A549 (cell line): ENCODE measurements at regions not wholly inside any gene's neighbourhood (a gene's known extent, or its start where the extent isn't known, plus 50 kb on each side); places are given as distances from the start of the nearest gene placed in this dataset.

ENCODE experiments used
- ATAC-seq, 2 experiments: fragments of 200-7000 bp in 1 of 2; fragments of >200 bp in 1 of 2; cut with Nextera tagmentation in 1 of 2; cut with Tn5 transposase in 1 of 2; 3 replicates each; pipeline versions ENCODE4 v1.8.0 to v1.9.1; 2018 to 2020; ENCODE audit warnings: mild to moderate bottlenecking in 1 of 2, moderate library complexity in 1 of 2
- CTCF ChIA-PET: fragments of 300-600 bp; sonication (Branson Sonifier 250); formaldehyde crosslinking; extraction: SDS; loops from one replicate; lab custom pipeline; 2021; ENCODE audit warnings: antibody characterized with exemption, inconsistent platforms; lab: Yijun Ruan, JAX
- POLR2A ChIA-PET: fragments of 350-600 bp; formaldehyde crosslinking; extraction: SDS; loops from one replicate; lab custom pipeline; 2021; ENCODE audit warnings: antibody characterized with exemption, inconsistent platforms; lab: Yijun Ruan, JAX
- DNase-seq, 2 experiments: peaks; one replicate each; pipeline versions ENCODE4 v3.0.0 to v3.0.0-alpha.2; 2011 to 2016; ENCODE audit warnings: low read depth in 1 of 2, low spot score in 1 of 2
- FAIRE-seq: peaks from 2 replicates; lab custom pipeline; 2011; peaks lifted over from hg19 to GRCh38; lab: Jason Lieb, UNC
- H3K27ac ChIP-seq, 2 experiments: fragments of >200 bp; sonication (Bioruptor Twin); formaldehyde crosslinking; 3 replicates each; pipeline ENCODE4 v1.5.1; 2016 to 2017
- H3K4me1 ChIP-seq: fragments of >200 bp; sonication (Bioruptor Twin); formaldehyde crosslinking; 3 replicates; pipeline ENCODE4 v1.6.1; 2016
- H3K4me2 ChIP-seq: fragments of >200 bp; sonication (Bioruptor Twin); formaldehyde crosslinking; 3 replicates; pipeline ENCODE4 v1.6.1; 2016
- H3K4me3 ChIP-seq: fragments of >200 bp; sonication (Bioruptor Twin); formaldehyde crosslinking; 3 replicates; pipeline ENCODE4 v1.5.1; 2016
- H3K9me3 ChIP-seq: fragments of >200 bp; sonication (Bioruptor Twin); formaldehyde crosslinking; 3 replicates; pipeline ENCODE4 v1.6.1; 2016
- BHLHE40 ChIP-seq: IDR thresholded peaks from 2 replicates; pipeline ENCODE4 v1.6.1; 2012; ENCODE audit warnings: low read depth, low read length, inconsistent platforms
- CBX2 ChIP-seq: fragments of 200-600 bp; sonication (generic); IDR thresholded peaks from 2 replicates; pipeline ENCODE4 v1.6.1; 2016; ENCODE audit warnings: low read depth, mild to moderate bottlenecking, borderline replicate concordance
- CEBPB ChIP-seq, 2 experiments: fragments of >200 bp in 1 of 2; sonication (Bioruptor Twin) in 1 of 2; formaldehyde crosslinking in 1 of 2; IDR thresholded peaks; 2 replicates each; pipeline ENCODE4 v1.6.1; 2012 to 2016
- CHD2 ChIP-seq: fragments of 150-350 bp; IDR thresholded peaks from 2 replicates; pipeline ENCODE4 v1.6.1; 2014; ENCODE audit warnings: low read length; ENCODE audit not compliant: partially characterized antibody
- CHD4 ChIP-seq: fragments of 200-600 bp; sonication (generic); IDR thresholded peaks from 2 replicates; pipeline ENCODE4 v1.6.1; 2016; ENCODE audit warnings: antibody characterized with exemption, mild to moderate bottlenecking, borderline replicate concordance
- EHF ChIP-seq: fragments of 250-450 bp; sonication (Bioruptor Pico); IDR thresholded peaks from 2 replicates; pipeline ENCODE4 v1.5.0; 2020; ENCODE audit warnings: mild to moderate bottlenecking
- EP300 ChIP-seq, 2 experiments: fragments of >200 bp; sonication (Bioruptor Twin); formaldehyde crosslinking; IDR thresholded peaks; 2 replicates in 1 of 2; 3 replicates in 1 of 2; pipeline ENCODE4 v1.6.1; 2016 to 2017
- FOSB ChIP-seq: fragments of 250-450 bp; sonication (Bioruptor Pico); IDR thresholded peaks from 2 replicates; pipeline ENCODE4 v1.5.0; 2020; ENCODE audit warnings: mild to moderate bottlenecking, moderate library complexity
- FOXS1 ChIP-seq: fragments of 250-450 bp; sonication (Bioruptor Pico); IDR thresholded peaks from 2 replicates; pipeline ENCODE4 v1.5.0; 2020; ENCODE audit warnings: mild to moderate bottlenecking, moderate library complexity
- HDAC2 ChIP-seq: fragments of 200-600 bp; sonication (generic); IDR thresholded peaks from 2 replicates; pipeline ENCODE4 v1.6.1; 2016
- HEYL ChIP-seq: fragments of 250-450 bp; sonication (Bioruptor Pico); IDR thresholded peaks from 2 replicates; pipeline ENCODE4 v1.8.0; 2021; ENCODE audit warnings: mild to moderate bottlenecking, moderate library complexity
- HOXA7 ChIP-seq: fragments of 250-450 bp; sonication (Bioruptor Pico); IDR thresholded peaks from 2 replicates; pipeline ENCODE4 v1.5.0; 2020; ENCODE audit warnings: mild to moderate bottlenecking, moderate library complexity
- HOXB13 ChIP-seq: fragments of 250-450 bp; sonication (Bioruptor Pico); IDR thresholded peaks from 2 replicates; pipeline ENCODE4 v1.5.0; 2020; ENCODE audit warnings: low read depth, mild to moderate bottlenecking, moderate library complexity
- HOXB5 ChIP-seq: fragments of 250-450 bp; sonication (Bioruptor Pico); IDR thresholded peaks from 2 replicates; pipeline ENCODE4 v1.5.0; 2020; ENCODE audit warnings: mild to moderate bottlenecking, moderate library complexity
- JUN ChIP-seq, 2 experiments: fragments of >200 bp; sonication (Bioruptor Twin); formaldehyde crosslinking; IDR thresholded peaks; 2 replicates in 1 of 2; 3 replicates in 1 of 2; pipeline ENCODE4 v1.6.1; 2016 to 2017
- JUNB ChIP-seq: fragments of >200 bp; sonication (Bioruptor Twin); formaldehyde crosslinking; IDR thresholded peaks from 2 replicates; pipeline ENCODE4 v1.6.1; 2016
- MAFK ChIP-seq: fragments of 450-650 bp; IDR thresholded peaks from 2 replicates; pipeline ENCODE4 v1.6.1; 2014; ENCODE audit not compliant: partially characterized antibody
- MYC ChIP-seq: IDR thresholded peaks from 2 replicates; pipeline ENCODE4 v1.6.1; 2012; ENCODE audit warnings: mild to moderate bottlenecking, inconsistent platforms, low read length, improper control_type of control experiment, borderline replicate concordance
- NPAS2 ChIP-seq: fragments of 250-450 bp; sonication (Bioruptor Pico); IDR thresholded peaks from 2 replicates; pipeline ENCODE4 v1.8.0; 2022; ENCODE audit warnings: mild to moderate bottlenecking, moderate library complexity, borderline replicate concordance
- NR3C1 ChIP-seq: fragments of >200 bp; sonication (Bioruptor Twin); formaldehyde crosslinking; IDR thresholded peaks from 3 replicates; pipeline ENCODE4 v1.6.1; 2017
- PHF8 ChIP-seq: fragments of 200-600 bp; sonication (generic); IDR thresholded peaks from 2 replicates; pipeline ENCODE4 v1.6.1; 2016; ENCODE audit warnings: low read depth, mild to moderate bottlenecking, antibody characterized with exemption, moderate library complexity, borderline replicate concordance
- POLR2AphosphoS2 ChIP-seq: conservative IDR thresholded peaks from 2 replicates; pipeline ENCODE4 v1.6.1; 2012; ENCODE audit warnings: low read length, improper control_type of control experiment, inconsistent platforms
- RAD21 ChIP-seq, 2 experiments: fragments of >200 bp in 1 of 2; sonication (Bioruptor Twin) in 1 of 2; formaldehyde crosslinking in 1 of 2; IDR thresholded peaks in 1 of 2; conservative IDR thresholded peaks in 1 of 2; 2 replicates in 1 of 2; 3 replicates in 1 of 2; pipeline ENCODE4 v1.6.1; 2012 to 2018; ENCODE audit warnings: inconsistent platforms in 1 of 2
- RARB ChIP-seq: fragments of 250-450 bp; sonication (Bioruptor Pico); IDR thresholded peaks from 2 replicates; pipeline ENCODE4 v1.8.0; 2021; ENCODE audit warnings: mild to moderate bottlenecking, moderate library complexity
- RFX5 ChIP-seq: fragments of 450-650 bp; IDR thresholded peaks from 2 replicates; pipeline ENCODE4 v1.7.1; 2014; ENCODE audit warnings: antibody characterized with exemption, mild to moderate bottlenecking, moderate library complexity
- RNF2 ChIP-seq: fragments of 200-600 bp; sonication (generic); IDR thresholded peaks from 2 replicates; pipeline ENCODE4 v1.6.1; 2016; ENCODE audit warnings: low read depth, mild to moderate bottlenecking, antibody characterized with exemption, moderate library complexity, borderline replicate concordance
- SMC3 ChIP-seq: fragments of >200 bp; sonication (Bioruptor Twin); formaldehyde crosslinking; IDR thresholded peaks from 3 replicates; pipeline ENCODE4 v1.6.1; 2018; ENCODE audit warnings: inconsistent platforms
- ZSCAN20 ChIP-seq: fragments of 250-450 bp; sonication (Bioruptor Pico); IDR thresholded peaks from 2 replicates; pipeline ENCODE4 v1.8.0; 2022; ENCODE audit warnings: mild to moderate bottlenecking, moderate library complexity
- WGBS: methylation state at CpG from one replicate; pipeline ENCODE4 v1.1.6; 2017; ENCODE audit errors: missing lambda C conversion rate; 5-methylcytosine and 5-hydroxymethylcytosine counted together
- TF ChIP-seq, protein P1 (sequence below): fragments of >200 bp; sonication (Bioruptor Twin); formaldehyde crosslinking; IDR thresholded peaks from 2 replicates; pipeline ENCODE4 v1.6.1; 2016
- TF ChIP-seq, protein P2 (sequence below): fragments of 150-350 bp; IDR thresholded peaks from 2 replicates; pipeline ENCODE4 v1.6.1; 2014; ENCODE audit warnings: low read depth, mild to moderate bottlenecking, low read length
- TF ChIP-seq, protein P3 (sequence below): IDR thresholded peaks from 2 replicates; pipeline ENCODE4 v1.6.1; 2012
- TF ChIP-seq, protein P4 (sequence below): fragments of >200 bp; sonication (Bioruptor Twin); formaldehyde crosslinking; IDR thresholded peaks from 3 replicates; pipeline ENCODE4 v1.6.1; 2016

DNA sequence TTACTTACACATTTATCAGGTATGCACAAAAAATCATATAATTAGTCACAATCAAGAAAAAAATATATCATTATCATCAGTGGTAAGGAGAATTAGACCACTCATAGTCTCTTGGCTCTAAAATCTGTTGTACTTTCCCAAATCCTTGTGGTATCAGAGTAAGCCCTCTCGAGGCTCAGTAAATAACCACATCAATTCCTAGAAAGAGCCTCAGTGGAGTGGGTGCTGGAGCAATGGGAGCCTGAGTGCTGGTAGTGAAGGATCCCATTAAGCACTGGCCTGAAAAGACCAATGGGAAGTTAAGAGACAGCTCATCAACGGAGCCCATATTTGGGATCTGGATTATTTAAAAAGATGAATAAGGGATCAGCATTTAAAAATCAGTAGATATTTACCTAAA is 130.3 kb upstream of the EFNA5 start:
- H3K27ac ChIP-seq: no peak overlapping the region
- FAIRE-seq (no peak), ATAC-seq (no peak), DNase-seq (no peak)
- POLR2A ChIA-PET: no interaction called here
- H3K4me1 ChIP-seq: no peaks in the 10 kb centered on the region
- CTCF ChIA-PET: no interaction called here
- 65% methylated on average over 2 of the region's 2 CpGs for WGBS
- H3K4me2 ChIP-seq: no peak overlapping the region
- no peaks in the 10 kb centered on the region for H3K9me3 ChIP-seq
- no peak overlapping the region for H3K4me3 ChIP-seq
- TF ChIP-seq MYC: no peak
- no peak for TF ChIP-seq JUN (IDR thresholded peaks at IDR 0.05)
- no peak for TF ChIP-seq ZSCAN20 (CRISPR knock-in tag)
- TF ChIP-seq CBX2: no peak
- no peak for TF ChIP-seq RFX5
- TF ChIP-seq RNF2: no peak
- TF ChIP-seq NPAS2 (CRISPR knock-in tag): no peak
- no peak for TF ChIP-seq FOSB
- TF ChIP-seq JUNB: no peak
- no peak for TF ChIP-seq RARB (CRISPR knock-in tag)
- TF ChIP-seq EP300 (IDR thresholded peaks at IDR 0.05): no peak
- TF ChIP-seq, protein P1, sequence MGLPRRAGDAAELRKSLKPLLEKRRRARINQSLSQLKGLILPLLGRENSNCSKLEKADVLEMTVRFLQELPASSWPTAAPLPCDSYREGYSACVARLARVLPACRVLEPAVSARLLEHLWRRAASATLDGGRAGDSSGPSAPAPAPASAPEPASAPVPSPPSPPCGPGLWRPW: no peak
- TF ChIP-seq PHF8: no peak
- TF ChIP-seq HOXB5 (CRISPR knock-in tag): no peak
- TF ChIP-seq, protein P2, sequence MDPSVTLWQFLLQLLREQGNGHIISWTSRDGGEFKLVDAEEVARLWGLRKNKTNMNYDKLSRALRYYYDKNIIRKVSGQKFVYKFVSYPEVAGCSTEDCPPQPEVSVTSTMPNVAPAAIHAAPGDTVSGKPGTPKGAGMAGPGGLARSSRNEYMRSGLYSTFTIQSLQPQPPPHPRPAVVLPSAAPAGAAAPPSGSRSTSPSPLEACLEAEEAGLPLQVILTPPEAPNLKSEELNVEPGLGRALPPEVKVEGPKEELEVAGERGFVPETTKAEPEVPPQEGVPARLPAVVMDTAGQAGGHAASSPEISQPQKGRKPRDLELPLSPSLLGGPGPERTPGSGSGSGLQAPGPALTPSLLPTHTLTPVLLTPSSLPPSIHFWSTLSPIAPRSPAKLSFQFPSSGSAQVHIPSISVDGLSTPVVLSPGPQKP: no peak

DNA sequence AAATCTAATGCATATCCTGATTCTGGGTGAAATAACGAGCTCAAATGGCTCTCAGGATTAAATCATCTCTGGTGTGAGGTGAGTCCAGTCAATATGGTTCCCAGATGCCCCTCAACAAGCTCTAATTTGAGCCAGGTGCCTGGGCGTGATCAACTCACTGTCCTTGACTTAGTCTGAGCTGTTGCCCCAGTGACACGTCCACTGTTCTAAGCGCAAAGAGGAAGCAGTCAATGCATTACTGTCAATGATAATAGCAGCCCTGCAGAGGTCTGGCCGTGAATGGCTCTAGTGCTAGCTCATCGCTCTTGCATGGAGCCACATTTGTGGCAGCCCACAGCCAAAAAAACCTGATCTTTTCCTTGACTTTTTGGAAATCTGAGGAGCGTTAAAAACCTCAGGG is 128.6 kb upstream of the EFNA5 start:
- Histone ChIP-seq H3K4me1 (no peaks in the 10 kb centered on the region), H3K27ac (no peak overlapping the region), H3K4me2 (no peak overlapping the region), H3K4me3 (no peak overlapping the region), H3K9me3 (no peaks in the 10 kb centered on the region)
- FAIRE-seq: no peak
- TF ChIP-seq SMC3 (no peak), MYC (no peak), POLR2AphosphoS2 (no peak), EHF (CRISPR knock-in tag) (no peak)
- TF ChIP-seq, protein P1: no peak
- TF ChIP-seq, protein P3, sequence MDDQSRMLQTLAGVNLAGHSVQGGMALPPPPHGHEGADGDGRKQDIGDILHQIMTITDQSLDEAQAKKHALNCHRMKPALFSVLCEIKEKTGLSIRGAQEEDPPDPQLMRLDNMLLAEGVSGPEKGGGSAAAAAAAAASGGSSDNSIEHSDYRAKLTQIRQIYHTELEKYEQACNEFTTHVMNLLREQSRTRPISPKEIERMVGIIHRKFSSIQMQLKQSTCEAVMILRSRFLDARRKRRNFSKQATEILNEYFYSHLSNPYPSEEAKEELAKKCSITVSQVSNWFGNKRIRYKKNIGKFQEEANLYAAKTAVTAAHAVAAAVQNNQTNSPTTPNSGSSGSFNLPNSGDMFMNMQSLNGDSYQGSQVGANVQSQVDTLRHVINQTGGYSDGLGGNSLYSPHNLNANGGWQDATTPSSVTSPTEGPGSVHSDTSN: no peak
- 79% methylated on average over 7 of the region's 7 CpGs for WGBS
- DNase-seq: no peak
- ChIA-PET POLR2A (no interaction called here), CTCF (no interaction called here)
- no peak for ATAC-seq

DNA sequence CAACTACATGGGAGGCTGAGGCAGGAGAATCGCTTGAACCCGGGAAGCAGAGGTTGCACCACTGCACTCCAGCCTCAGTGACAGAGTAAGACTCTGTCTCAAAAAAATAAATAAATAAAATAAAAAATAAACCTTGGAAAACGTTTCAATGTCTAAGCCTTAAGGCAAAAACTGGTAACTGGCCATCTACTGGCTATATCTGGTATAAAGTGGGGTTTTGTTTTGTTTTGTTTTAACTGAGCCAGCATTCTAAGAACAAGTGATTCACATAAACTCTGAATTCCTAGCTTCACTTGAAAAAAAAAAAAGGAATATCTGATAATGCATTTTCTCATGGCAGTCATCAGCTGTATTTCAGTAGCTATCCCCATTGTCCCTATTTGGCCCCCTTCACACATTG is 126.1 kb upstream of the EFNA5 start:
- H3K27ac ChIP-seq: no peak overlapping the region
- CTCF ChIA-PET: no interaction called here
- H3K4me1 ChIP-seq: no peaks in the 10 kb centered on the region
- H3K4me3 ChIP-seq: no peak overlapping the region
- WGBS: 50% methylated on average over 3 of the region's 3 CpGs
- FAIRE-seq (no peak), DNase-seq (no peak), ATAC-seq (no peak)
- no peak for TF ChIP-seq HOXB5 (CRISPR knock-in tag)
- TF ChIP-seq HEYL: no peak
- no peak for TF ChIP-seq CHD4
- no peak for TF ChIP-seq RNF2
- TF ChIP-seq BHLHE40: no peak
- TF ChIP-seq HDAC2: no peak
- no peak for TF ChIP-seq FOSB
- no peak for TF ChIP-seq MAFK
- no peak for TF ChIP-seq JUN (IDR thresholded peaks at IDR 0.05)
- no peak for TF ChIP-seq CHD2
- TF ChIP-seq CEBPB (IDR thresholded peaks at IDR 0.05): no peak
- no peak for TF ChIP-seq HOXA7 (CRISPR knock-in tag)
- TF ChIP-seq, protein P4, sequence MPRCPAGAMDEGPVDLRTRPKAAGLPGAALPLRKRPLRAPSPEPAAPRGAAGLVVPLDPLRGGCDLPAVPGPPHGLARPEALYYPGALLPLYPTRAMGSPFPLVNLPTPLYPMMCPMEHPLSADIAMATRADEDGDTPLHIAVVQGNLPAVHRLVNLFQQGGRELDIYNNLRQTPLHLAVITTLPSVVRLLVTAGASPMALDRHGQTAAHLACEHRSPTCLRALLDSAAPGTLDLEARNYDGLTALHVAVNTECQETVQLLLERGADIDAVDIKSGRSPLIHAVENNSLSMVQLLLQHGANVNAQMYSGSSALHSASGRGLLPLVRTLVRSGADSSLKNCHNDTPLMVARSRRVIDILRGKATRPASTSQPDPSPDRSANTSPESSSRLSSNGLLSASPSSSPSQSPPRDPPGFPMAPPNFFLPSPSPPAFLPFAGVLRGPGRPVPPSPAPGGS: no peak
- no peak for TF ChIP-seq EHF (CRISPR knock-in tag)
- no peak for TF ChIP-seq NR3C1
- no peak for TF ChIP-seq FOXS1 (CRISPR knock-in tag)
- TF ChIP-seq HOXB13 (CRISPR knock-in tag): no peak
- TF ChIP-seq RAD21 (conservative IDR thresholded peaks at IDR 0.05 in 1 of 2, IDR thresholded peaks at IDR 0.05 in 1 of 2): no peak
- no peaks in the 10 kb centered on the region for H3K9me3 ChIP-seq
- POLR2A ChIA-PET: no interaction called here
- H3K4me2 ChIP-seq: no peak overlapping the region
